GM19463 (cell line): ENCODE measurements at regions not wholly inside any gene's neighbourhood (a gene's known extent, or its start where the extent isn't known, plus 50 kb on each side); places are given as distances from the start of the nearest gene placed in this dataset.

ENCODE experiments used
- ATAC-seq: cut with Tn5 transposase; IDR thresholded peaks from one replicate; pipeline ENCODE4 v1.9.1; 2021; ENCODE audit warnings: mild to moderate bottlenecking, moderate library complexity; ENCODE audit not compliant: unreplicated experiment

DNA sequence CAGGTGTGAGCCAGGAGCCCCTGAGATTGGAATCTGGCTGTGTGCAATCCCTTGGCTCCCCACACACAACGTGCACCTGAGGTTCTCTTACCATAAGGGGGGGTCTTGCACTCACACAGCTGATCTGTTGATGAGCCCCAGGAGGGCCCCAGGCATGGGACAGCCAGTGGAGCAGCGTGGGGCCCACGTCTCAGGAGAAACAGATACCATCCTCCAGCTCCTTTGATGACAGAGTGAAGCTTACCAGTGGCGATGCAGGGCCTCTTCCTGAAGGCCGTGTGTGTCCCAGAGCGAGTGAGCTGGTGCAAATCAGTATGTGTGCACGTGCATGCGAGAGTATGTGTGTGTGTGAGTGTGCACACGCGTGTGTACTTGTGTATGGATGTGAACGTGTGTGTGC lies 287.4 kb downstream of the IRX1 start:
- ATAC-seq = no peak

DNA sequence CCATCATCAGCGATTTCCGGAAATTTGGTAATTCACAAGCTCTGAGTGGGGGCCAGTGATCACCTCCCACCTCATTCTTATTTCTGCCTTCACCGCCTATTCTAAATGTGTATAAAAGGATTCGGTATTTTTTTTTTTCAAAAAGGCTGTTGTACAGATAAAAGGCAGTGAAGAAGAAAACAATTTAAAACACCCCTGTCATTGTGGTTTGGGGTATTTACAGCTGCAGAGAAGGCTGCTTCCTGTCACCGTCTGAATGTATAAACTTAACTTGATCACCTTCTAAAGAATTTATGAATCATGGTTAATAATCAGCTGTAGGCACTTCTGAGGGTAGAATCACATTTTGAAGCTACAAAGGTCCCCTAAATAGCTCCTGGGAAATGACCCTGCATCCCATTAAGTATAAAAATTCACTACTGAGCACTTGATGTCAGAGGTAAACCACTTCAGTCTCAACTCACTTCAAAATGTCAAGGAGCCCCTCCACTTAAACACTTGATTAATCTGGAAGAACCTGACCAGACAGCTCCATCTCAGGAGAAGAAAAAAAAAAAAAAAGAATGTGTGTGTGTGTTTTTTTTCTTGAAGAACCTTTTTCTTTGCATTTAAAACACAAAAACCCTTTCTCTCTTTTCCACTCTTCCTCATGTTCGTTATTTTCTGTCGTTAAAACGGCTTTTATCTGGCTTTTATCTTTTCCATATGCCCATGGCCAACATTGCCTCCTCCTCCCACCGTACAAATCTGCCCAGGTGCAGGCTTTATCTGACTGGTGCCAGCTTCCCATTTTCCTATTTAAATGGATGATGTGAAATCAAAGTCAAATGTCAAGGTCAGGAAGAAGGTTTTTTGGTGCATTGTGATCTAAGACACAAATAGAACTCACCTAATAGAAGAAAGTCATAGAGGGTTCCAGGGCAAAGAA lies 291.2 kb downstream of the IRX1 start:
- ATAC-seq = no peak

DNA sequence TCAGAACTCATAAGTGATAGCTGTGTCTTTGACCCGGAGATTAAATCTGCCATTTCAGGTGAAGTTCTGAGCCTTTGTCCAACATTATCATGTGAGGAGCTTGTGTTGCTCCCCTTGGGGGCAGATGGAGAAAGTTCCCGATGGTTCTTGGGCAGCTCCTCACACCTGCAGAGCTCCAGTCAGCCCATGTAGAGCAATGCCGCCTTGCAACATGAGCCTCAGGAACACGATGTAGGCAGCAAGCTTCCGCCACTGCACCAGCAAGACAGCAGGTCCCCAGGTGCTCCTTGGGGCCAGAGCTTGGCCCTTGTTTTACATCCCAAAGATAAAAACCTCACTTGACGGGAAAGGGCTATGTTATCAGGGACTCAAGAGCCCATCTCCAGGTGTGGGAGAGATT lies 292.7 kb downstream of the IRX1 start:
- ATAC-seq = no peak

DNA sequence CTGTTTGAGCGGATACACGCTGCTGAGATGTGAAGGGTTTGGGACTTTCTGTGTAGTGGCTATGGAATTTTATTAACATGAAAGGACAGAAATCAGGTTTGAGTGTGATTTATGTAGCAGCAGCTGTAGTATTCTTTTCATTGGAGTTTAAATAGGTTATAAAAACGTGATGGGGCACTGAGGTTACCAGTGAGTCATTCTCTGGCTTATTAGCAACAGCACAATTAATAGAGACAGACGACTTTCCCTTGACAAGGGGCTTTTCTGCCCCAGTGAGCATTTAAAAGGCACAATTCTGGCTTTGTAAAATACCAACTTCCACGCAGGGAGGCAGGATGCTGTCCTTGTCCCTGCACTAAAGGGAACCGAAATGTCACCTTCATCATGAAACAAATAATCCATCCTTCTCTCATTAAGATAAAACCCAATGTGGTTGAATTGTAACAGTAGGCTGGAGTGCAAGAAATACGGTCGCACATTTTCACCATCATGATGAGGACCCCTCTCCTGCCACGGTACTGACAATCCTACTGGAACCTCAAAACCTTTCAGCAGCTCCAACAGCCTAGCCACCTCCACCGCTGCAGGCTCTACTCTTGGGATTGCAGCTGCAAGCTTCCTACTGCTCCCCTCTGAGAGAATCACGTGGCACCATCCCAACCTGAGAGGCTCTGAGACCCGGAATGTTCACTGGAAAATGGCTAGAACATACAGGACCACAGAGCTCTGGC lies 293.9 kb downstream of the IRX1 start:
- ATAC-seq = no peak

DNA sequence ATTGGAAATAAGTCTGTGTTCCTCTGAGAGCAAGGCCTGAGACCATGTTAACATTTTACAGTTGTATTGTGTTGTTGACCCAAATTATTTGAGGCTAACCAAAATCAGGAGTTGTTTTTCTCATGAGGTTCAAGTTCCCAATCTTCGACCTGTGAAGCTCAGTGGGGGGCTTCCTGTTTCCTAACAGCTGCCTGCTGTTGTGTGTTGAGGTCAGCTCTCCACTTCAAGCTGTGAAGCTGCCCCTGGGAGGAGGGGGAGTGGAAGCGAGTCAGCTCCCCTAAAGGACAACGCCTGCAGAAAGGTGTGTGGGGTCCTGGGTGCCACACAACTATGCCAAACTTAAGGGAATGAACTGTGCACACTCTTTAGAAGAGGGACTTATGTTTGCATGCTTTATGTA lies 295.5 kb downstream of the IRX1 start:
- ATAC-seq = no peak

DNA sequence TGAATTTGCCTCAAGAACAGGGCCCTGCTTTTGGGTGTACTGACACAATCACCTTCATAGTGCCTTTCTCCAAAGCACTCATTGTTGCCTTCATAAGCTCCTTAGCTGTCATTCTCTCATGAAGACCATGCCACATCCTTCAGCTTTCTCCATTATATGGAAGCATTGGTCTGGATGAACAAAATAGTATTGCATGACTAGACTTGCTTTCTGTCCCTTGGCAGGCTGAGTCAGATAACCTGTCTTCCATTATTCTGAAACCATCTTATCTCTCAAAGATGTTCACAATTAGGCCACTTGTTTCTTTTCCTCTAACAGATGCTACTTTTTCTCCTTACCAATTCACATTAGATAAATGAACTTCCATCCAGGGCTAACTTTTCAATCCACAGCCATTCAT lies 297.9 kb downstream of the IRX1 start:
- ATAC-seq = no peak

DNA sequence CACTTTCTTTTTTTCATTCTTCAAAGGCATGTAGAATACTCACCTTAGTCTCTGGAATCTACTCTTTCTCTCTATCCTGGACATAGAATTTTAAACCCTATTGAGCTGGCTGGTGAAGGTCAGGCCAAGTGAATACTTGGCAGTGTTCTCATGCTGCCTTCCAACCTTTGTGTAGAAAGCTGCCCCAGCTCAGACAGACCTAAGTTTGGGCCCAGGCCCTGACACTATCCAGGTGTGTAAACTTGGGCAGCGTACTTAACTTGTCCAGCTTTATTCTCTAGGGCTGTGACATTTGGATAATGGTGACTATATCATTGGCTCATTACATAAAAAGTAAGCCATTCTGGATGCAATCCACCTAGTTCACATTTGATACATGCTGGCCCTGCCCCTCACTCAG lies 298.3 kb downstream of the IRX1 start:
- ATAC-seq = no peak

DNA sequence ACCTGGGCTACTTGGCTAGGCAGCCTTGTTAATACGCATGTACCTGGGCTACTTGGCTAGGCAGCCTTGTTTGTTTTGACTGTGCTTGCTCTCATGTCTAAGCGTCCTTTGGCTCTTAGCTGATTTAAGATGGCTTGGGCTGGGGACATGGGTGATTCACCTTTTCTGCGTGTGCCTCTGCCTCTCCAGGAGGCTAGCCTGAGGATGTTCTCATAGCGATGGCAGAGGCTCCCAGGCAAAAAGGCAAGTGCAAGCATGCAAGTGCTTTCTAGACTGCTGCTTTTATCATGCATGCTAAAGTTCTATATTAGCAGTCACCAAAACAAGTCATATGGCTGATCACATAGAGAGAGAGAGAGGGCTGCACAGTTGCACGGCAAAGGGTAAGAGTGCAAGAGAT lies 300.5 kb downstream of the IRX1 start:
- no peak for ATAC-seq

DNA sequence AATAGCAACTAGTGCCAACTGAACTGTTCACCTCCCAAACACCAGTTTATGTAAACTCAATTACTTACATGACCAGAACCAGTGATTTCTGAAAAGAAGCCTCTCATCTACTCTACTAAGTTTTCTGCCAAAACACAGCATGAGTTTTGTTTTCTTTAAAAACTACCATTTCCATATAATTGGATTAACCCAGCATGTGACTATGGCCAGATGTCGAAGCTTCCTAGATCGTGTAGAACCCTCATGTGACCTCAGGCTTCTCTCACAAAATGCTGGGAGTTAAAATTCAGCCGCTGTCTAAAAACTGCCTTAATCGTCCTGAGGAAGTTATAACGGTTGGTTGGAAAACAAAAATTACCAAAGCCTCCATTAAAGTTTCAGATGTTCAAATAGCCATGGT lies 303.5 kb downstream of the IRX1 start:
- no peak for ATAC-seq

DNA sequence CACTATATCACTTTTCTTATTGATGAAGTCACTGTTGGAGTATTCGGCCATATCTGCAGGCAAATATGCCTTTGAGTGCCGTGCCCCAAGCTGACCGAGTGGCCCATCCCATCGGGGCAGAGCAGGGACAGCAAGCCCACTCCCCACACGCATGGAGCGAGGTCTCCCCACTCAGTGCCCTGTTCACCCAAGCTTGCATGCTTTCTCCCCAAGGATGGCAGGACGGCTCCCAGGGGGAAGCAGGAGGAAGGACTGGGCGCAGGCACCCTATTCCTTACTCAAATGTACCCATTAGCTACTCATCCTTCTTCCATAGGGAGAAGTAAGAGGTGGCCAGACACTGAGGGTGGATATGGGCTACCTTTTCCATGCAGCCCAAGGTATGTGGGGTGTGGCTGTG lies 309.0 kb downstream of the IRX1 start:
- no peak for ATAC-seq

DNA sequence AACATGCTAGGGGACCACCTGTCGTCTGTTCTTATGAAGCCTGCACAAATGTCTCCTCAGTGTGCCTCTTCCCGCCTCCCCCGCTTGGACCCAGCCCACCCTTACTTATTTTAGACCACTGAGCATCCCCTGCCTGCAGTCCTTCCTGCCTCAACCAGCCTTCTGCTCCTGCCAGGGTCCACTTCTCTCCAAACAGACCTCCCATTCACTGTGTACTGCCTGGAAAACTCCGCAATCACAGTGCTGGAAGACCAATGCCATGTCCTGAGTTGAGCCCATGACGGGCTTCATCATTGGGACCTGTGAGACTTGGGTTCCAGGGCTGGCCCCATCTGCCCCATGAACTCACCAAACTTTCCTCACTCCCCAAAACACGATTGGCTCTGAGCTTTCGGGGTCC lies 309.4 kb downstream of the IRX1 start:
- ATAC-seq = no peak

DNA sequence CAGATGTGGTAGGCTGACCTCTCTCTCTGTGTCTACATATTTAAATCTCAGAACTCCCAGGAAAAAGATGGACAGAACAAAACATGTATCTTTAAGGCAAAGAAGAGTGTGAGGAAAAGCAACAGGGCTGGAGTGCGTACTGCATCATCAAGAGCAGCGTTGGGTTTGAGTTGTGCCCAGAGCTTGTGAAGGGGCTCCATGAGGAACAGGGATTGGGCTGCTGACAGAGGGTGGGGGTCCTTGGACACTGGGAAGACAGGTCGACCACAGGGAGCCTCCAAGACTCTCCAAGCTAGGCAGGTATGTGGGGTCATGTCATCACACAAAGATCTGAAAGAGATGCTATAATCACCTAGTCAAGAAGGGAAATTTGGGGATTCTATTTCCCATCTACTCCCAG lies 309.9 kb downstream of the IRX1 start:
- ATAC-seq = no peak

DNA sequence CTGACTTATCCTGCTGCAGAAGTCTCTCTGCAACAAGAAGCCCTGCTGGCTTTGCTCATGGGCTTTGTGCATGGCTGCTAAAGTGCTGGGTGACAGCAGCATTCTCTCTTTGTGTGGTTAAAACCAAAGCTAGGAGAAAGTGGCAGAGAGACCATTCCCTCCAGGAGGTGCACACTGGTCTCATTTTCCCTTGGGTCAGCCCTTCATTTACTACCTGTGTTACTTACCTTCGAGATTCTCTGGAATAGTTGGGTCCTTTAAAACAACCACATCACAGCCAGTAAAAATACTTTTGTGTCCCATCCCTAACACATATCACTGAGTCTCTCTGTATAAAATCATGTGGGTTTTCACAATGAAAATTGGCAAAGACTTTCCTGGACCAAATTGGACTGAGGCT lies 315.5 kb downstream of the IRX1 start:
- ATAC-seq = no peak

DNA sequence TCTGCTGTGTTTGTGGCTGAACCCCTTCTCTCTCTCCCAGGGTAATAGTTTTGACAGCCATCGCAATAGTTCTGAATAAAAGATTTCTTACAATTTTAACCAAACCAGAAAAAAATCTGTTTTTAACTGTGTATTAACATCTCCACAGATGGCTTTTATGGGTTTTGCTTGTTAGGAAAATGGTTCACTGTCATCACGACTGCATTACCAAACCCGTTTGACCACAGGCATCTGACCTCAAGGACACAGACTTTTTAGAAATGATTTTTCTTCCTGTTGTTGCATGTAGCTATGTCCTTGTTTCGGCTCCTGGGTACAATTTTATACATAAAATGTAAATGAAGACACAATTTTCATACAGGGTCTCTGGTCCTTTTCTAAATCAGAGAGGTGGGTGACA lies 316.1 kb downstream of the IRX1 start:
- no peak for ATAC-seq

DNA sequence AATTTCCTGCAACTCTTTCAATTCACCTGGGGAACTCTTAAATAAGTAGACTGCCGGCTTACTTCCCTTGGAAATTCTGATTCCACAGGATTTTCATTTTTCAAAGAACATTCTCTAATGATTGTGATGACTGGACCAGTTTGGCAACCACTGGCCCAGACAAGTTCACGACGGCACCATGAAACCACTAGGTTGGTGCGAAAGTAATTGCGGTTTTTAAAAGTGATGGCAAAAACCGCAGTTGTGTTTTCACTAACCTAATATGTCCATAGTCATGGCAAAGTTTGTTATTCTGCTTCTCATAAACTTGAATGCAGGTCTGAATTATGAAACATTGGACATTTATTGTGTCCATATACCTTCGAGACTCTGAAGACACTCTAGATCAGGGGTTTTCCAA lies 317.2 kb downstream of the IRX1 start:
- ATAC-seq = no peak

DNA sequence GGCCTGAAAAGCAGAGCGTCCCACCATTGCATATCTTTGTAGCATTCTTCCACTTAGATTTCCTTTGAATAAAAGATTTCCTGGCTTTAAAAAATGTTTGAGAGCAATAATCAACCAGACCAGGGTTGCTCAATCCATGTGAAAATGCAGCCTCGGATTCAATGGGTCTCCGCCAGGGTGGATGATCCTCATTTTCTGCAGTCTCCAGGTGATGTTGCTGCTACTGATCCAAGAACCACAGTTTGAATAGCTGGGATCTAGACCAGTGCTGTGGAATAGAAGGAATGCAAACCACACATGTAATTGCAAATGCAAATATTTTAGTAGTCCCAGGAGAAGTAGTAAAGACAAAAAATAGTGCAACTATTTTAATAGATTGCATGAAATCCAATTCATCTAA lies 317.6 kb downstream of the IRX1 start:
- no peak for ATAC-seq

DNA sequence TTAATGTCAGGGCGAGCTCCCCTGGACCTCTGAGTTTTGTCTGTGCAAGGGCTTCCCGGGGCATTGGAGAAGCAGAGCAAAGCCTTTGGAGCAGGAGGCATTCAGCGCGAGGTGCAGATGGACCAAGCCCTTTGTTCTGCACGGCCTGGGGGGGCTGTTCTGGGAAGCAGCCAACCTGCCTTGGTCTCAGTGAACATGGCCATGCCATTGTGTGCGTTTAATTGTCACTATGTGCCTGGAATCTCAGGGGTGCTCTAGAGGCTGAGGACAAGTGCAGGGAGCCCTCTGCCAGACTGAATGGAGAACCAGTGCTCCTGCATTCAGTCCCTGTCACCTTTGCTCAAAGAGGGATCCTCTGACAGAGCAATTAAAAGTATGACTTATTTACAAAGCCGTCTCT lies 329.4 kb downstream of the IRX1 start:
- no peak for ATAC-seq

DNA sequence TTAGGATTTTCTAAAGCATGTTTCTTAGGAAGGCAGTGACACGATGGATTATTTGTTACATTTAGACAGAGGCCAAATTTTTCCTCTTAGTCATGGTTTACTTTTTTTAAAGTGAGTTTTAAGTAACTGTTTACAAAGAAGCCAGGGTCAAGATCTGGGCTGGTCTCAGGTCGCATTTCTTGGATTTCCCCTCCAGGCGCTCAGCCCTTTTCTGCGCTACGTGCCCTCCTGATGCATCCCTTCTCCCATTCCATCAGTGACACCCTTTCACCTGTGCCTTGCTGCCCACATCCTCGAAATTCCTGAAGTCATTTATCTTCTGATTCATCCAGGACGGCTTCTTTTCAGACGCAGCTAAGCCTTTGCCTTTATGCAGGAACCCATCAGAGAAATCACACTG lies 330.3 kb downstream of the IRX1 start:
- no peak for ATAC-seq

DNA sequence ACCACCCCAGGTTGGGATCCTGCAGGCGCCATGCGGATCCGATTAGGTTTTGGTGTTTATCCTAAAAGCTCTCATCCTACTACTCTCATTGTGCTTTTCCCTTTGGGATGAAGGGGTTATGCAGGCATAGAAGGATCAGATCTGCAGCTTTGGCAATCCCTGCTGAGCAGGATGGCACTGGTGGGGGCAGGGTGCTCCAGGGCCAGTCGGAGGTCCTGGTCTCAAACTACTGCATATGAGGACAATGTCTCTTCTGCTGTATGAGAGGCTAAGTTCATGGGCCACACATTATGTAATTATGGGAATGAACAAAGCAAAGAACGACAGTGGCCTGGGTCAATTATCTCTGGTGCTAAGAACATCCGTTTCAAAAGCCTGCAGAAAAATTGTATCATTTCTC lies 334.2 kb downstream of the IRX1 start:
- no peak for ATAC-seq

DNA sequence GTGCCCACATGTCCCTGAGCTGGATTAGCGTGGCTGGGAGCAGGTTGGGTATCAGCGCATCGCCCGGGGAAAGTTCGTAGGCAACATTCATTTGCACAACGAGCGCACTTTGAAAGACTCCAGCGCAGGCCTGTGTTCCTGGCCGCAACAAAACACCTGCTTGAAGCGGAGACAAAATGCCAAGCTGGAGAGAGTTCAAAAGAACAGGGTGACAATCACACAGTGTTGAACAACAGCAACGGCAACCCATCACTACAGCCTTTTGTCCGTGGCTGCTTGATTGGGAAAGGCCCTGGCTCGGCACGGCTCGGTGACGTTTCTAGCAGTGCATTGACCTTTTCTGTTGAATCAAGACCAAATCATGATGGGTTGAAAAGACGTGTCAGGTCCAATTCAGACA lies 336.3 kb downstream of the IRX1 start:
- ATAC-seq = no peak

DNA sequence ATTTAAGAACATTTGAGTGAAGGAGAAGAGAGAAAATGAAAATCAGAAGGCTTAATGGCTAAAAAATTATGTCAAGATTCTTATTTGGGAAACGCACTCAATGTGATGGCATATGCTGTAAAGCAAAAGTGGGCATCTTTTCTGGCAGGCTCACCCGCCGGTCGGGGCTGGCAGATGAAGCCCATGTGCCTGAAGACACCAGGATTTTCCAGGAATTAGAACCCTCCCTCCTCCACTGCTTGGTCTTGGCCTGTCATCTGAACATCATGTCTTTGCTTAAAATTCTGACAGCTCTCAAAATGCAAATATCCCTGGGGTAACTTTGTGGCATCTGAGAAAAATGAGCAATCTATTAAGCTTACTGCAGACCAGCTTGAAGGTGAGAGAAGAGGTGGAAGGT lies 337.9 kb downstream of the IRX1 start:
- ATAC-seq = no peak

DNA sequence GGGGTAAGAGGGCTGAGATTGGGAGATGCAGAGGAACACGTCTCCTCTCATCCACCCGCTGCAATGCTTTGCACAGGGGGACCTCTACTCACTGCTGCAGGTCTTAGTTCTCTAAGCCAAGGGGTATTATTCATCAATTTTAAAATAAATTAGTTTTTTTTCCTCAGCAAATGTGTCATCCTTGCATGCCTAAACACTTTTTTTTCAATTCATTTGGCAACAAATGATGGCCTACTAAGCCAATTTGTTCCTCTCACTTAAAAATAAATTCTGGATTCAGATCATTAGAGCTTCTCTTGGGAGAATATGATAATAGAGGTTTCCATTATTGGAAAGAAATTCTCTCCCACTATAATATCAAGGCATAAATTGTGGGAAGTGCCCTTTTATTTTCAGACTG lies 338.3 kb downstream of the IRX1 start:
- no peak for ATAC-seq
